OCI-LY7 (cell line): ENCODE measurements at regions not wholly inside any gene's neighbourhood (a gene's known extent, or its start where the extent isn't known, plus 50 kb on each side); places are given as distances from the start of the nearest gene placed in this dataset.

Experiments
- BruUV-seq: library from RNA; stranded (reverse); fragments of 400-500 nt; replicated peaks from 2 replicates; lab custom pipeline; 2021; lab: Mats Ljungman, UMichigan
- CTCF ChIA-PET: fragments of 300-600 bp; sonication (Branson Sonifier 250); formaldehyde crosslinking; loops from one replicate; lab custom pipeline; 2022; ENCODE audit warnings: antibody characterized with exemption; ENCODE audit not compliant: unreplicated experiment; lab: Charles Lee
- POLR2A ChIA-PET: fragments of 300-600 bp; sonication (Branson Sonifier 250); formaldehyde crosslinking; loops from one replicate; lab custom pipeline; 2022; ENCODE audit warnings: antibody characterized with exemption; lab: Charles Lee
- DNase-seq: peaks from one replicate; pipeline ENCODE4 v3.0.0-alpha.2; 2015; ENCODE audit warnings: low spot score
- H2AFZ ChIP-seq: fragments of 200-600 bp; sonication (generic), shearing (Covaris generic); 2 replicates; pipeline ENCODE4 v1.6.1; 2014; ENCODE audit warnings: mild to moderate bottlenecking, antibody characterized with exemption, low read length, moderate library complexity
- H3K27ac ChIP-seq: fragments of 200-600 bp; sonication (generic); 2 replicates; pipeline ENCODE4 v1.5.1; 2014; ENCODE audit warnings: mixed run types, low read depth, mild to moderate bottlenecking, moderate library complexity, low read length, inconsistent platforms; ENCODE audit not compliant: poor library complexity, severe bottlenecking
- H3K36me3 ChIP-seq: fragments of 200-600 bp; sonication (generic); 2 replicates; pipeline ENCODE4 v1.6.1; 2014; ENCODE audit warnings: mild to moderate bottlenecking, antibody characterized with exemption, low read length, moderate library complexity, mixed read lengths; ENCODE audit not compliant: insufficient read depth
- H3K4me1 ChIP-seq: fragments of 200-600 bp; sonication (generic); 2 replicates; pipeline ENCODE4 v1.5.1; 2014; ENCODE audit warnings: mild to moderate bottlenecking, low read length; ENCODE audit not compliant: insufficient read depth, poor library complexity, severe bottlenecking
- H3K4me2 ChIP-seq: fragments of 200-600 bp; sonication (generic); 2 replicates; pipeline ENCODE4 v1.6.1; 2014; ENCODE audit warnings: mild to moderate bottlenecking, low read length
- H3K4me3 ChIP-seq: fragments of 200-600 bp; sonication (generic); 2 replicates; pipeline ENCODE4 v1.5.1; 2014; ENCODE audit warnings: mild to moderate bottlenecking, low read depth, low read length; ENCODE audit not compliant: poor library complexity, severe bottlenecking
- H3K79me2 ChIP-seq: fragments of 200-600 bp; sonication (generic); 2 replicates; pipeline ENCODE4 v1.6.1; 2016; ENCODE audit warnings: low read depth, mild to moderate bottlenecking, low read length, moderate library complexity, mixed read lengths; ENCODE audit not compliant: insufficient read depth
- H3K9me2 ChIP-seq: fragments of 200-600 bp; sonication (generic); 2 replicates; pipeline ENCODE4 v1.6.1; 2016; ENCODE audit warnings: mild to moderate bottlenecking, low read length, mixed read lengths; ENCODE audit not compliant: insufficient read depth
- H3K9me3 ChIP-seq: fragments of 200-600 bp; sonication (generic); 2 replicates; pipeline ENCODE4 v1.6.1; 2014; ENCODE audit warnings: mild to moderate bottlenecking, mixed run types, low read length, mixed read lengths
- H4K20me1 ChIP-seq: fragments of 200-600 bp; sonication (generic); 2 replicates; pipeline ENCODE4 v1.6.1; 2014; ENCODE audit warnings: mild to moderate bottlenecking, antibody characterized with exemption, low read length, moderate library complexity, mixed read lengths; ENCODE audit not compliant: insufficient read depth
- EZH2phosphoT487 ChIP-seq: fragments of 200-600 bp; sonication (generic); IDR thresholded peaks from 2 replicates; pipeline ENCODE4 v1.6.1; 2018; ENCODE audit warnings: low read depth, borderline replicate concordance, mild to moderate bottlenecking, mixed run types, antibody characterized with exemption, low read length, moderate library complexity, mixed read lengths
- intact Hi-C: fragments of 100-400 bp; cut with micrococcal nuclease; formaldehyde crosslinking; loops from one replicate; pipeline ENCODE4 v1.10.0; 2022; ENCODE audit not compliant: unreplicated experiment
- TF ChIP-seq, protein P1 (sequence below): fragments of 200-600 bp; sonication (generic); conservative IDR thresholded peaks from 2 replicates; pipeline ENCODE4 v1.5.1; 2014; ENCODE audit warnings: mild to moderate bottlenecking, antibody characterized with exemption, low read length, moderate library complexity, mixed read lengths

DNA sequence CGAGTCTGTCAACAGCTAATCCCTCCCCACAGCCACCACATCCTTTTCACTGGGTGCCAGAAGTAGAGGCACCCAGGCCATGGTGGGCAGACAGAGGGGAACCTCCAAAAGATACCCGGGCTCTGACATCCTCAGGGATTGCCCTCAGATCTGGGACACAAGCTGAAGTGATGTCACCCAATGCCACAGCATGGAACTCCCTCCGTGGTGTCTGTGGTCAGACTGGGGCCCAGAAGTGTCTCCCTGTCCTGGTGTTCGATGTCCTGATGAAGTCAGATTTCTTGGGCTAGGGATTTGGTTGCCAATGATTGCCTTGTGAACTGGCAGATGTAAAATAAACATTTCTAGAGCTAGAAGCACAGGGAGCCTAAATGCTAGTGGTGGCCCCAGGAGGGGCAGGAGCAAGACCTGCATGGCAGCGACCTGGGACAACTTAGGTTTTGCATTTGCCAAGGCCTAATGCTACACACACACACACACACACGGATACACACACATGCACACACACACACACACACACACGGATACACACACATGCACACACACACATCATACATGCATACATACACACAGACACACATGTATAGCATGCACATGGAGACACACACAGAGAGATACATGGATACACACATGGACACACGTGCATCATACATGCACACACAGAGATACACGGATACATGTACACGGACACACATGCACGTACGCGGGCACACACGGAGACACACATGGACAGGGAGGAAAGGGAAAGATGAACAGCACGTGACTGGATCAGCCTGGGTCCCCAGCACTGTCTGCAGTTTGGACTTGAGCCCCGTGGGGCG is 221.0 kb downstream of the NFATC2 start:
- Histone ChIP-seq H3K79me2 (no peaks in the 10 kb centered on the region), H3K4me3 (no peak overlapping the region), H3K36me3 (no peaks in the 10 kb centered on the region), H3K9me3 (no peaks in the 10 kb centered on the region), H4K20me1 (no peaks in the 10 kb centered on the region), H2AFZ (no peak overlapping the region), H3K9me2 (no peaks in the 10 kb centered on the region), H3K4me1 (no peaks in the 10 kb centered on the region), H3K27ac (no peak overlapping the region), H3K4me2 (no peak overlapping the region)
- CTCF ChIA-PET, result no interaction called here
- TF ChIP-seq, protein P1, sequence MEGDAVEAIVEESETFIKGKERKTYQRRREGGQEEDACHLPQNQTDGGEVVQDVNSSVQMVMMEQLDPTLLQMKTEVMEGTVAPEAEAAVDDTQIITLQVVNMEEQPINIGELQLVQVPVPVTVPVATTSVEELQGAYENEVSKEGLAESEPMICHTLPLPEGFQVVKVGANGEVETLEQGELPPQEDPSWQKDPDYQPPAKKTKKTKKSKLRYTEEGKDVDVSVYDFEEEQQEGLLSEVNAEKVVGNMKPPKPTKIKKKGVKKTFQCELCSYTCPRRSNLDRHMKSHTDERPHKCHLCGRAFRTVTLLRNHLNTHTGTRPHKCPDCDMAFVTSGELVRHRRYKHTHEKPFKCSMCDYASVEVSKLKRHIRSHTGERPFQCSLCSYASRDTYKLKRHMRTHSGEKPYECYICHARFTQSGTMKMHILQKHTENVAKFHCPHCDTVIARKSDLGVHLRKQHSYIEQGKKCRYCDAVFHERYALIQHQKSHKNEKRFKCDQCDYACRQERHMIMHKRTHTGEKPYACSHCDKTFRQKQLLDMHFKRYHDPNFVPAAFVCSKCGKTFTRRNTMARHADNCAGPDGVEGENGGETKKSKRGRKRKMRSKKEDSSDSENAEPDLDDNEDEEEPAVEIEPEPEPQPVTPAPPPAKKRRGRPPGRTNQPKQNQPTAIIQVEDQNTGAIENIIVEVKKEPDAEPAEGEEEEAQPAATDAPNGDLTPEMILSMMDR, result no peak
- no peak for TF ChIP-seq EZH2phosphoT487
- DNase-seq, result no peak
- BruUV-seq, result no TSS peak
- intact Hi-C loops, result no loop called here
- POLR2A ChIA-PET, result interaction anchor here (0.8 kb wide), 1 partner anchor 9 kb away, joined by 3 read pairs; no protein-coding TSS in a partner anchor

DNA sequence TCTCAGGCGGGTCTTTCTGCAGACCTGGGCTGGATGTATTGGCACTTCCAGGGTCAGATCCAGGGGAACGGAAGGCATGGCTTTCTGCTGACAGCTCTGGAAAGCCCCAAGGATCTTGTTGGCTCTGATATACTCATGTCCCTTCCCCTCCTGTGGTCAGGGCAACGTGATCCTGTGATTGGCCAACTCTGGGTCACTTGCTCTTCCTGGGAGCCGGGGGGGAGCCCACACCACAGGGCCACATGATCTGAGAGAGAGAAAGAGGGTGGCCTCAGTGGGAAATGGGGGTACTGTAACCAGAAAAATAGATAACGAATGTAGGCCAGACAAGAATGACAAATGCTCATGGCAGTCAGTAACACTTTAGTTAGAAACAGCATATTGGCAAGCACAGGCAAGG is 223.0 kb downstream of the NFATC2 start:
- no peaks in the 10 kb centered on the region for H3K9me2 ChIP-seq
- no peaks in the 10 kb centered on the region for H3K9me3 ChIP-seq
- no TSS peak for BruUV-seq
- no peaks in the 10 kb centered on the region for H3K79me2 ChIP-seq
- no peak for DNase-seq
- no peak overlapping the region for H3K27ac ChIP-seq
- H2AFZ ChIP-seq, result no peak overlapping the region
- H3K4me2 ChIP-seq, result no peak overlapping the region
- no peak for TF ChIP-seq EZH2phosphoT487
- TF ChIP-seq, protein P1, result no peak
- no peaks in the 10 kb centered on the region for H4K20me1 ChIP-seq
- intact Hi-C loops, result no loop called here
- CTCF ChIA-PET, result no interaction called here
- H3K36me3 ChIP-seq, result no peaks in the 10 kb centered on the region
- no peaks in the 10 kb centered on the region for H3K4me1 ChIP-seq
- POLR2A ChIA-PET, result no interaction called here
- H3K4me3 ChIP-seq, result no peak overlapping the region
